ENCODE measurements at regions not wholly inside any gene's neighbourhood (a gene's known extent, or its start where the extent isn't known, plus 50 kb on each side); places are given as distances from the start of the nearest gene placed in this dataset.

GRCh38 chr4:149884529-149885181 lies 69.0 kb upstream of the IQCM start:
- TF ChIP-seq EZH2 (IDR thresholded peaks at IDR 0.05) (no peak), POLR2AphosphoS5 (IDR thresholded peaks at IDR 0.05; ENCODE audit: borderline replicate concordance, low read depth, low read length) (no peak)

Measured in SK-N-MC (cell line).